GM18517 (cell line): ENCODE measurements at regions not wholly inside any gene's neighbourhood (a gene's known extent, or its start where the extent isn't known, plus 50 kb on each side); places are given as distances from the start of the nearest gene placed in this dataset.
"Not testable (repeated sequence)": the region's sequence is repeated elsewhere in the genome, so short reads cannot be mapped to it uniquely, and the experiment has no call there.

Experiments used
- ATAC-seq: cut with Tn5 transposase; IDR thresholded peaks from one replicate; pipeline ENCODE4 v1.9.1; 2021; ENCODE audit warnings: mild to moderate bottlenecking, moderate library complexity; ENCODE audit not compliant: unreplicated experiment

- no peak for ATAC-seq
Observed at GRCh38 chr15:62495670-62496614, 330.9 kb upstream of the C2CD4B start.

- no peak for ATAC-seq
Observed at GRCh38 chr15:62497356-62497755, 332.3 kb upstream of the C2CD4B start.

DNA sequence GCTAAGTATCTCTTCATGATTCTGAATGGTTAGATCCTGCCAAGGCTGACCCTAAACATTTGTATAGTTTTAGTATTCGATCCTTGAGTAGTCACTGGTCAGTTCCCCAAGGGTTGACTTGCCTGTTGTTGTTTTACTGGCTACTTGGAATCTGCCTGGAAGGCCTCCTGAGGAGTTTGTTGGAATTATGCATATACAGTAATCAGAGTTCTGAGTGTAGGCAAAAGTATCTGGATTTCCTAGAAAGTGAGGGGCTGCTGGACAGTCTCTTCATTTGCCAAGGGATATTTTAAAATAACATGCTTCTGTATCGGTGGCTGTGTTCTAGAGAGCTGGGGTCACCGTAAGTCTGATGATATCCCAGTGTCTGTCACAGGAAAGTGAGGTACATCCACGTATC lies 333.2 kb upstream of the C2CD4B start:
- ATAC-seq = no peak

DNA sequence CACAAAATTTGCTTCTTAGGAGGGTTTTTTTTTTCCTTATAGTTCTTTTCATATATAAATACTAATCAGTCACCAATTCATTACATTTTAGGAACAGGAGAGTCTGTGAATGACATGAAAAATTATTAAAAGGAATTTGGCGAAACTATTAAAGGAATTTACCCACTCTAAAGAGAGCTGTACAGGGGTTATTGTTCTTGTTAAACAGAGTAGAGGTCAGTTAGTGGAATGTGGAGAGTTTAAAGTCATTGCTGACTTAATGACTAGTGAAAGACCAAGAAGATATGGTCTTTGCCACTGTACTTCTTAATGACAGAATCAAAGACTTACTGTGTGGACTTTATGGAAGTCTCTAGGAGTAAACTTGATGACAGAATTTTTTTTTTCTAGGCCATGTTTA lies 333.6 kb upstream of the C2CD4B start:
- no peak for ATAC-seq

DNA sequence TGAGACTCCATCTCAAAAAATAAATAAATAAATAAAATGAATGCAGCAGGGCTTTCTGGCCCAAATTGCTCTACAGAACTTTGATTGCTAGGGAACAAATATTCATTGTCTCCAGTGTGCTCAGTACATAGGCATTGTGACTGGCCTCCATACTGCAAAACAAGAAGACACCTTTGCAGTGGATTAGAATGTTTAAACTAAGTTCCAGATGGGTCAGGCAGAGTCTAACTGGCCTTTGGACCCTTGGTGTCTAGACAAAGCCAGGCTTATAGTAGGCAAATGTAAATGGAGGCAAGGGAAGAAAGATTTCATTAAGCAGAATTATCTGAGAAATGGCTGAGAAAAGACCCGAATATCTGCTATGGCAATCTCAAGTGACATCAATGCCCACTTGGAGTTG lies 335.2 kb upstream of the C2CD4B start:
- ATAC-seq = no peak

GRCh38 chr15:62502451-62502850 lies 337.4 kb upstream of the C2CD4B start:
- ATAC-seq = no peak

DNA sequence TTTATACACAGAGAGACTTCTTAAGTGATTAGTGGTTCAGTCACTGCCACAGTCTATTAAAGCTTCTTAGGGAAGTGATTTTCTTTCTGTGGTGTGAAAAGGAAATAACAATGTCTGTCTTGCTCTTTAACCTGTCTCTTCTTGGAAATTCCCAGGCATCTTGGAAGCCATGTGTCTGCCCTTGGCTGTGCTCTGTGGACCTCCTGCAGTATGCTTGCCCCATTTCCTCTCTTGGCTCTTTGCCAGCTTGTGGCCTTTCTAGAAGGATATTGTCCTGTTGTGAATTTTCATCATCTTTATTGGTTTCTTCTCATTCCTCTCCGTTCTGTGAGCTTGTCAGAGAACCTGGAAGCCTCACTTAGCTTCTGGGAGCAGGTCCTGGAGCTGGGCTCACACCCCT lies 338.4 kb upstream of the C2CD4B start:
- no peak for ATAC-seq

DNA sequence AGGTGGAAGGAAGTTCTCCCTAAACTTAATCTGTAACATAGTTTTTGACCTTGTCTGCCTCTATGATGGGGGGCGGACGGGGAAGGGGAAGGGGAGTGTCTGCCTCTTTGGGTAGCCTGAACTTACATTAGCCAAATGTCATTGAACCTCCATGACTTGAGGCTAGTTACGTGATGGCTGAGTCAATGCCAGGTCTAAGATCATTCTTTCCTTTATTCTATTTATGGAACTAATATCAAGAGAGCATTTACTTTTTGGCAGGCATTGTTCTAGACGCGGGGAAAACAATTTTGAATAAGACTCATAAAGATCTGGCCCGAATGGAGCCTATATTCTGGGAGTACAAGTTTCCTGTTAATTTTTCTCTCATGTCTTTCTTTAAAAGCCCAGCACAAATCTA lies 340.7 kb upstream of the C2CD4B start:
- no peak for ATAC-seq

GRCh38 chr15:62506217-62506805 lies 341.2 kb upstream of the C2CD4B start:
- ATAC-seq = no peak

DNA sequence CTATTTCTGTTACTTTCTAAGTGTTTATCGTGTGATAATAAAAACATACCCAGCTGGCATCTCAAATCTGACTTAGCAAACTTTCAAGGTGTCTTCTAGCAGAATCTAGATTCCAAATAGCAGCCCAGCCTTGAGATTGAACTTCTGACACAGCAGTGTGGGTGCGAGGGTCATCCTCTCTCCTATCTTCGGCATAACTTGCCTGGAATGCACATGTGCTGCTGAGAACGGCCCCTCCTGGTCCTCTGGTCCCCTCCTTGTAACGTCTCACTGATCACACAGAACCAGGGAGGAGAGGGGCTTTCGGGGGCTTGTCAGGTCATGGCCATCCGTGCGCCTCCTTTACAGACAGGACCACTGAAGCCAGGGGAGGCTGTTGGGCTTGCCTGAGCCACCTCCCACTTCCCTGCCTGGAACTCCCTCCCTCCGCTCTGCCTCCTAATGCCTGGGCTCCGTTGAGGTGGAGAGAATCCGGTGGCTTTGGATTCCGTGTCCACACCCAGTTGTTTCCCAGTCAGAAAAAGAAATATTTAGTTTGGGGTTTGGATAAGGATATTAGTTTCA lies 344.4 kb upstream of the C2CD4B start:
- no peak for ATAC-seq

GRCh38 chr15:62510791-62511190 lies 345.7 kb upstream of the C2CD4B start:
- no peak for ATAC-seq

DNA sequence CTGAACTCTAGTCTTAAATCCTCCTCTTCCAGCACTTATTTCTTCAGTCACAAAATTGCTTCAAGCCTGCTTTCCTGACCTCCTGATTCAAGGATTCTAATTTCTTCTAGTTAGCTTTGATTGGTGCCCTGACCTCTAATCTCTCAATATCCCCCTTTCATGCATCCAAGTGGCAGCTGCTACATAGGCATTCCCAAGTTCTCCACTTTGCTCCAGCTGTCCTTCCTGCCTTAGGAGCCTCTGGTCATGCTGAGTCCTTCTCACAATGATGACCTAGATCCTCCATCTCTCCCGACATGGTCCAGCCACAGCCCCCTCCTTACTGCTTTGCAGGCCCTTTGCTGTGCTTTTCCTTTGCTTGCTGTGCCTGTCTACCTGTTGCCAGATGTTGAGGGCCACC lies 347.8 kb upstream of the C2CD4B start:
- ATAC-seq = no peak

- ATAC-seq = no peak
Observed at GRCh38 chr15:62513893-62514292, 348.8 kb upstream of the C2CD4B start.

DNA sequence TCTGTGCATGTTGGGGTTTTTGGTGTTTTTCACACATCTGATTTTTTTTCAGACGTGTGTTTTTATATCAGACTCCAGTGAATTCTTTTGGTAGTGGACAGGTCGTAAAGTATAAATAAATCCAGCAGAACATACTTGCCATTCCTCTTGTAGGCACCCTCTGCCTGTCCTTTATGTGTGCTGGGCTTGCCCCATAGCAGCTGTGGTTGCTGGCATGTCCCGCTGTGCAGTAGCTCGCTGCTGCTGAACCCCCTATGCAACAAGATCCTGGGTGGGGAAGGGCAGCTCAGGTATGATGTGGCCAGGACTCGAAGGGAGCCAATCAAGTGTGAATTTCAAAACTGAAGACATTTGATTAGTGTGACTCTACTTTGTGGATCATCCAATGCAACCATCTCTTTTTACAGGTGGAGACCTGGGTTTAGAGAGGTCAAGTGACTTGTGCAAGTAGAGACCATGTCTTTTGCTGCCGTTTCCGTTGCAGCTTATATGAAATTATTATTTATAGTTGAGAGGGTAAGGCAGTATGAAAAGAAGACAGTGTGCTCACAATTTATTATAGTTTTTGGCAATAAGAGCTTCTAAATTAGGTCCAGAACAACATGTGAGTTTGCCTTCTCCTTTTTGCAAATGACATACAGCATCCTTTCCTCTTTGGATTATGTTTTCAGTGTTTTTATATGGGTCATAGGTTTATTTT lies 350.8 kb upstream of the C2CD4B start:
- ATAC-seq = no peak

GRCh38 chr15:62517541-62517940 lies 352.5 kb upstream of the C2CD4B start:
- ATAC-seq = no peak

DNA sequence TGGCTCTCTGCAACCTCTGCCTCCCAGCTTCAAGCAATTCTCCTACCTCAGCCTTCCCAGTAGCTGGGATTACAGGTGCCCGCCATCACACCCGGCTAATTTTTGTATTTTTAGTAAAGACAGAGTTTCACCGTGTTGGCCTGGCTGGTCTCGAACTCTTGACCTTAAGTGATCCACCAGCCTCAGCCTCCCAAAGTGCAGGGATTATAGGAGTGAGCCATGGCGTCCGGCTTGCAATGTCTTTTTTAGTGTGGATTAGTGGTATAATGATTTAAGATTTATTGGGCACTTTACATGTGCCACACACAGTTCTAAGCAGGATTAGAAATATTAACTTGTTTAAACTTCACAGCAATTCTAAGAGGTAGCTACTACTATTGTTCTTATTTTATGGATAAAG lies 353.6 kb upstream of the C2CD4B start:
- ATAC-seq = not testable (repeated sequence)

GRCh38 chr15:62519900-62520299 lies 354.8 kb upstream of the C2CD4B start:
- no peak for ATAC-seq

DNA sequence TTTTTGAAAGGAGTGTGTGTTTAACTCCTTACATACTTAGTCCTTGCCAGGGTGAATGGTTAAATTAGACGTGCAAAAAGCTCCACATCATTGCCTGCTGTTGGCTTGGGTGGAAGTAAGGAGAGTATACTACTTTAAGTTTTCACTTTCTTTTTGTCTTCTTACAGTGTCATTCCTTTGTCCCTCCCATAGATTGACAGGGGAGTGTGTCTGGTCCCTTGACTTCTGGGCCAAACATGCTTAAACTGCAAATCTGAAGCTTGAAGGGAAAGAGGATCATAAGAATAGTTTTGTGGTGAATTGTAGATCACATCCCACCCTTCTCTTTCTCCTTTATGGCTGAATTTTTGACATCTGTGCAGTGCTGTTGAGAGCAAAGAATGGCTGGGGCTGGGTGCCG lies 355.8 kb upstream of the C2CD4B start:
- no peak for ATAC-seq

DNA sequence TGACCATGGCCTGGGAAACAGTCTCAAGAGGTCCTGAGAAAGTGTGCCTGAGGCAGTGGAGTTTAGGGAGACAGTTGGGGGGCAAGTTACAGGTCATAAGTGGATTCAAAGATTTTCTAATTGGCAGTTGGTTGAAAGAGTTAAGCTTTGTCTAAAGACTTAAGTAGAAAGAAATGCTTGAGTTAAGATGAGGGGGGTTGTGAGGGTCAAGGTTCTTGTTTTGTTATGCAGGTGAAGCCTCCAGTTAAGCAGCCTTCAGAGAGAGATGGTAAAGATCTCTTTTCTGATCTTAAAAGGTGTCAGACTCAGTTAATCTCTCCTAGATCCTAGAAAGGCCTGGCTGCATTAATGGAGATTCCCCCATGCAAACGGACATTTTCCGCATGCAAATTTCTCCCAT lies 356.3 kb upstream of the C2CD4B start:
- no peak for ATAC-seq

DNA sequence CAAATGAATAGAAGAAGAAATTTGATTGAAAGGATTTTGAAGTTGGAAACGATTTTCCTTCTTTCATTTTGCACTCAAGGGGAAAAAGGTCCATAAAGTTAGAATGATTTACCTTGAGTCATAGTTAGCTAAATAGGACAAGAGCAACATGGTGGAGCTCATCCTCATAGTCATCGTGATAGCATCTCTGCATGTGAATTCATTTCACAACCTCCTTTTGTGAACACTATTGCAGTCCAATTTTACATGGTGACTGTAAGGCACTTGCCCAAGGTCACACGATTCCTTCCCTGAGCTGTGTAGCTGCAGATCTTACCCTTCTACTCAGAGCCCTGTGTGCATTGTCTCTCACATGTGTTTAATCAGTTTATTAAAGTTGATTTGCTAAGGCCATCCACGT lies 359.8 kb upstream of the C2CD4B start:
- no peak for ATAC-seq

DNA sequence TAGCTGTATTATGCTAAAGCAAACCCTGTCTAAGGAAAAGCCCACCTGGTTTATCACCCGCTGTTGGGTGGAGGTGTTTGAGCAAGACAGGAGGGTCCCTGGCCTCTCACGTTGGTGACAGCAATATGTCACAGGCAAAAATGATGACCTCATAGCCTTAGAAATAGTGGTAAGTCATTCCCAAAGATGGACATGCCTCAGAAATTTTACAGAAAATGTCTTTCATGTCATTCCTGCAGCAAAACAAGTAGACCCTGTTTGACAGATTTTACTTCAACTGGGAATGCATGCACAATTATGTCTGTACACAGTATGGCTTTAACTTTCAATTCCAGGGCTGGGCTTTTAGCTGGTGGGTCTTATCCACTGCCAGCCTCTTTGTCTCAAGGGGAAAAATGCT lies 362.3 kb upstream of the C2CD4B start:
- ATAC-seq = no peak

GRCh38 chr15:62528505-62528904 lies 363.4 kb upstream of the C2CD4B start:
- no peak for ATAC-seq
